ENCODE measurements at regions not wholly inside any gene's neighbourhood (a gene's known extent, or its start where the extent isn't known, plus 50 kb on each side); places are given as distances from the start of the nearest gene placed in this dataset.

DNA sequence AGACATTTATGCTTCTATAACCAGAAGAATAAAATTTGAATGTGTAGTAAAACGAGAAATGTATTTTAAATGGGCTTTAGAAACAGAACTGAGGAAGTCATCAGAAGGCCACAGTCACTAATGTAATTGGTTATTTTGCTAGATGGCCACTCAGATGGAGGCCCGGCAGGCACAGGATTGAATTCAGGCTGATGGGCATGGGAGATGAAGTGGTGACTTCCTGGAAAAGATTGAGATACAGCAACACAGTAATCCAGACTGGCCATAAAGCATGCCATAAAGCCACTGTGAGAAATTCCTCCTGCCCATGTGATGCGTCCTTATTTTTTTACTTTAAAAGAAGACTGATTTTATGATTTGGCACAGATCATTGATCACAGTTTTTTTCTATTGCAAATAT, 297.7 kb downstream of the ICOS start:
- ChIA-PET CTCF (no interaction called here), POLR2A (no interaction called here)
- no peaks in the 10 kb centered on the region for H3K9me3 ChIP-seq (ENCODE audit: control insufficient read depth, insufficient read depth, low read depth, low read length)
- no peak overlapping the region for H3K4me3 ChIP-seq (ENCODE audit: low read depth, low read length)
- TF ChIP-seq, protein P1, sequence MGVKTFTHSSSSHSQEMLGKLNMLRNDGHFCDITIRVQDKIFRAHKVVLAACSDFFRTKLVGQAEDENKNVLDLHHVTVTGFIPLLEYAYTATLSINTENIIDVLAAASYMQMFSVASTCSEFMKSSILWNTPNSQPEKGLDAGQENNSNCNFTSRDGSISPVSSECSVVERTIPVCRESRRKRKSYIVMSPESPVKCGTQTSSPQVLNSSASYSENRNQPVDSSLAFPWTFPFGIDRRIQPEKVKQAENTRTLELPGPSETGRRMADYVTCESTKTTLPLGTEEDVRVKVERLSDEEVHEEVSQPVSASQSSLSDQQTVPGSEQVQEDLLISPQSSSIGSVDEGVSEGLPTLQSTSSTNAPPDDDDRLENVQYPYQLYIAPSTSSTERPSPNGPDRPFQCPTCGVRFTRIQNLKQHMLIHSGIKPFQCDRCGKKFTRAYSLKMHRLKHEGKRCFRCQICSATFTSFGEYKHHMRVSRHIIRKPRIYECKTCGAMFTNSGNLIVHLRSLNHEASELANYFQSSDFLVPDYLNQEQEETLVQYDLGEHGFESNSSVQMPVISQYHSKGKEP (tag by site-specific recombination; IDR thresholded peaks at IDR 0.05): no peak
- TF ChIP-seq OSR2 (tag by site-specific recombination; IDR thresholded peaks at IDR 0.05) (no peak), ZNF114 (tag by site-specific recombination; IDR thresholded peaks at IDR 0.05) (no peak), ZNF350 (tag by site-specific recombination; IDR thresholded peaks at IDR 0.05) (no peak), GLI2 (tag by site-specific recombination; IDR thresholded peaks at IDR 0.05; ENCODE audit: borderline replicate concordance, low read depth) (no peak), BCL11A (tag by site-specific recombination; IDR thresholded peaks at IDR 0.05; ENCODE audit: low read depth) (no peak), ZNF140 (tag by site-specific recombination; IDR thresholded peaks at IDR 0.05) (no peak), ZNF211 (tag by site-specific recombination; IDR thresholded peaks at IDR 0.05; ENCODE audit: low read depth) (no peak), ZBTB21 (tag by site-specific recombination; IDR thresholded peaks at IDR 0.05) (no peak), ZNF580 (tag by site-specific recombination; IDR thresholded peaks at IDR 0.05) (no peak), ZNF530 (tag by site-specific recombination; IDR thresholded peaks at IDR 0.05; ENCODE audit: low read depth) (no peak), ZNF433 (tag by site-specific recombination; IDR thresholded peaks at IDR 0.05; ENCODE audit: low read depth) (no peak), SP2 (tag by site-specific recombination; IDR thresholded peaks at IDR 0.05) (no peak), ZNF626 (tag by site-specific recombination; IDR thresholded peaks at IDR 0.05) (no peak)
- TF ChIP-seq, protein P2, sequence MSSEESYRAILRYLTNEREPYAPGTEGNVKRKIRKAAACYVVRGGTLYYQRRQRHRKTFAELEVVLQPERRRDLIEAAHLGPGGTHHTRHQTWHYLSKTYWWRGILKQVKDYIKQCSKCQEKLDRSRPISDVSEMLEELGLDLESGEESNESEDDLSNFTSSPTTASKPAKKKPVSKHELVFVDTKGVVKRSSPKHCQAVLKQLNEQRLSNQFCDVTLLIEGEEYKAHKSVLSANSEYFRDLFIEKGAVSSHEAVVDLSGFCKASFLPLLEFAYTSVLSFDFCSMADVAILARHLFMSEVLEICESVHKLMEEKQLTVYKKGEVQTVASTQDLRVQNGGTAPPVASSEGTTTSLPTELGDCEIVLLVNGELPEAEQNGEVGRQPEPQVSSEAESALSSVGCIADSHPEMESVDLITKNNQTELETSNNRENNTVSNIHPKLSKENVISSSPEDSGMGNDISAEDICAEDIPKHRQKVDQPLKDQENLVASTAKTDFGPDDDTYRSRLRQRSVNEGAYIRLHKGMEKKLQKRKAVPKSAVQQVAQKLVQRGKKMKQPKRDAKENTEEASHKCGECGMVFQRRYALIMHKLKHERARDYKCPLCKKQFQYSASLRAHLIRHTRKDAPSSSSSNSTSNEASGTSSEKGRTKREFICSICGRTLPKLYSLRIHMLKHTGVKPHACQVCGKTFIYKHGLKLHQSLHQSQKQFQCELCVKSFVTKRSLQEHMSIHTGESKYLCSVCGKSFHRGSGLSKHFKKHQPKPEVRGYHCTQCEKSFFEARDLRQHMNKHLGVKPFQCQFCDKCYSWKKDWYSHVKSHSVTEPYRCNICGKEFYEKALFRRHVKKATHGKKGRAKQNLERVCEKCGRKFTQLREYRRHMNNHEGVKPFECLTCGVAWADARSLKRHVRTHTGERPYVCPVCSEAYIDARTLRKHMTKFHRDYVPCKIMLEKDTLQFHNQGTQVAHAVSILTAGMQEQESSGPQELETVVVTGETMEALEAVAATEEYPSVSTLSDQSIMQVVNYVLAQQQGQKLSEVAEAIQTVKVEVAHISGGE (tag by site-specific recombination; conservative IDR thresholded peaks at IDR 0.05; ENCODE audit: low read depth): no peak
- TF ChIP-seq, protein P3, sequence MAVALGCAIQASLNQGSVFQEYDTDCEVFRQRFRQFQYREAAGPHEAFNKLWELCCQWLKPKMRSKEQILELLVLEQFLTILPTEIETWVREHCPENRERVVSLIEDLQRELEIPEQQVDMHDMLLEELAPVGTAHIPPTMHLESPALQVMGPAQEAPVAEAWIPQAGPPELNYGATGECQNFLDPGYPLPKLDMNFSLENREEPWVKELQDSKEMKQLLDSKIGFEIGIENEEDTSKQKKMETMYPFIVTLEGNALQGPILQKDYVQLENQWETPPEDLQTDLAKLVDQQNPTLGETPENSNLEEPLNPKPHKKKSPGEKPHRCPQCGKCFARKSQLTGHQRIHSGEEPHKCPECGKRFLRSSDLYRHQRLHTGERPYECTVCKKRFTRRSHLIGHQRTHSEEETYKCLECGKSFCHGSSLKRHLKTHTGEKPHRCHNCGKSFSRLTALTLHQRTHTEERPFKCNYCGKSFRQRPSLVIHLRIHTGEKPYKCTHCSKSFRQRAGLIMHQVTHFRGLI (tag by site-specific recombination; IDR thresholded peaks at IDR 0.05): no peak
- H3K36me3 ChIP-seq (ENCODE audit: control insufficient read depth in 2 of 2, insufficient read depth in 1 of 2, low read length in 2 of 2): no peaks in the 10 kb centered on the region
- no peaks in the 10 kb centered on the region for H3K4me1 ChIP-seq (ENCODE audit: control insufficient read depth, insufficient read depth, low read length)
- H3K27ac ChIP-seq (ENCODE audit: extremely low read depth, low read depth, low read length): no peak overlapping the region

DNA sequence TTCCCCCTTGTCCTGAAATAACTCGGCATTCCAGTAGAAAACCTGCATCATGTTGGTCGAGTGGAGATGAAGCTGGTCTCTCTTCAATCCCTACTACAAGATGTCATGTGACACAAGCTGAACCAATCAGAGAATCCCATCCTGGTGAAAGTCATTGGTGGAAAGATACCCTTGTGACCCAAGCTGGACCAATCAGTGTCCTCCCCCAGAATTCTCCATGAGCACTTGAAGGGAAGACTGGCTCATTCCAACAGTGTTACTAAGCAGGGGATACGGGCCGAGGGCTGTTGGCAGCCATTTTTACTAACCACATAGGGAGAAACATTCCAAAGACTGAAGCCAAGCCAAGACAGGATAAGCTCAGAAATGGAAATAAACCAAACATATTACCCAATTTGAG, 298.3 kb downstream of the ICOS start:
- no peak overlapping the region for H3K27ac ChIP-seq (ENCODE audit: extremely low read depth, low read depth, low read length)
- H3K9me3 ChIP-seq (ENCODE audit: control insufficient read depth, insufficient read depth, low read depth, low read length): no peaks in the 10 kb centered on the region
- ChIA-PET POLR2A (no interaction called here), CTCF (no interaction called here)
- no peaks in the 10 kb centered on the region for H3K4me1 ChIP-seq (ENCODE audit: control insufficient read depth, insufficient read depth, low read length)
- H3K36me3 ChIP-seq (ENCODE audit: control insufficient read depth in 2 of 2, insufficient read depth in 1 of 2, low read length in 2 of 2): no peaks in the 10 kb centered on the region
- no peak overlapping the region for H3K4me3 ChIP-seq (ENCODE audit: low read depth, low read length)
- TF ChIP-seq PRDM4 (tag by site-specific recombination; IDR thresholded peaks at IDR 0.05) (no peak), ZNF48 (tag by site-specific recombination; IDR thresholded peaks at IDR 0.05) (no peak), ZNF211 (tag by site-specific recombination; IDR thresholded peaks at IDR 0.05; ENCODE audit: low read depth) (no peak), REST (tag by site-specific recombination; IDR thresholded peaks at IDR 0.05) (no peak), ZNF292 (tag by site-specific recombination; IDR thresholded peaks at IDR 0.05; ENCODE audit: borderline replicate concordance, low read depth) (no peak), ZNF157 (tag by site-specific recombination; IDR thresholded peaks at IDR 0.05) (no peak)

Measured in HEK293 (cell line).